Gastrocnemius medialis (tissue), 4 donors: ENCODE measurements at regions not wholly inside any gene's neighbourhood (a gene's known extent, or its start where the extent isn't known, plus 50 kb on each side); places are given as distances from the start of the nearest gene placed in this dataset.

Experiments
- ATAC-seq, 2 donors: fragments of 150-250 bp; one replicate each; pipeline ENCODE4 v1.9.1; 2016
- DNase-seq, 2 donors: peaks; one replicate each; pipeline ENCODE4 v3.0.0-alpha.2; 2019
- H3K27ac ChIP-seq, 4 donors: fragments of 200-600 bp; sonication (generic); 1 replicate in 1 of 4; 2 replicates in 3 of 4; pipeline ENCODE4 v1.5.1; 2016 to 2018; ENCODE audit warnings: mild to moderate bottlenecking in 2 of 4, moderate library complexity in 1 of 4
- H3K27me3 ChIP-seq, 3 donors: fragments of 200-600 bp; sonication (generic) in 2 of 3; 1 replicate in 1 of 3; 2 replicates in 2 of 3; pipeline versions ENCODE4 v1.5.1 to v1.6.0; 2016 to 2019; ENCODE audit warnings: mild to moderate bottlenecking in 1 of 3, moderate library complexity in 1 of 3
- H3K36me3 ChIP-seq, 2 donors: fragments of 200-600 bp; sonication (generic) in 1 of 2; one replicate each; pipeline ENCODE4 v1.5.1; 2017 to 2018
- H3K4me1 ChIP-seq, 2 donors: fragments of 200-600 bp; sonication (generic) in 1 of 2; one replicate each; pipeline ENCODE4 v1.5.1; 2016 to 2017; ENCODE audit warnings: mild to moderate bottlenecking in 2 of 2
- H3K4me3 ChIP-seq, 4 donors: fragments of 200-600 bp; sonication (generic) in 3 of 4; 1 replicate in 1 of 4; 2 replicates in 3 of 4; pipeline ENCODE4 v1.5.1; 2016 to 2019; ENCODE audit warnings: mild to moderate bottlenecking in 2 of 4
- H3K9me3 ChIP-seq, 3 donors: fragments of 200-600 bp; sonication (generic) in 2 of 3; 1 replicate in 1 of 3; 2 replicates in 2 of 3; pipeline ENCODE4 v1.5.1; 2016 to 2019
- POLR2A ChIP-seq, 2 donors: fragments of 450-650 bp; IDR thresholded peaks; one replicate each; pipeline ENCODE4 v1.6.1; 2017; ENCODE audit warnings: antibody characterized with exemption in 2 of 2, mild to moderate bottlenecking in 2 of 2, moderate library complexity in 2 of 2
- in situ Hi-C, 4 donors: fragments of 200-750 bp; cut with MboI; loops; one replicate each; pipeline versions ENCODE4 v1.15.0 to v1.8.0; 2017; ENCODE audit warnings: low sequenced_read_pairs in 4 of 4
- intact Hi-C: fragments of 100-400 bp; cut with DNase I; formaldehyde crosslinking; loops from one replicate; pipeline ENCODE4 v1.15.1; 2023; ENCODE audit warnings: low total_unique reads
- TF ChIP-seq, protein P1 (sequence below), 5 experiments: fragments of 450-650 bp in 3 of 5; fragments of 200-600 bp in 2 of 5; sonication (generic) in 2 of 5; IDR thresholded peaks in 4 of 5; conservative IDR thresholded peaks in 1 of 5; 1 replicate in 4 of 5; 2 replicates in 1 of 5; pipeline ENCODE4 v1.5.1; 2016 to 2019; ENCODE audit warnings: antibody characterized with exemption in 5 of 5, mild to moderate bottlenecking in 3 of 5, moderate library complexity in 3 of 5

- in situ Hi-C loops (loop anchor here in 1 of 4 donors (10.0 kb wide), 1 partner anchor 45 kb away; no protein-coding TSS in a partner anchor), intact Hi-C loops (no loop called here)
- no peaks in the 10 kb centered on the region for H3K9me3 ChIP-seq
- no peak overlapping the region for H3K27ac ChIP-seq
- H3K27me3 ChIP-seq: peaks cover 0 to 11% (median 7%) of the 10 kb centered on the region in 3 donors
- no peak overlapping the region for H3K4me3 ChIP-seq
- TF ChIP-seq, protein P1, sequence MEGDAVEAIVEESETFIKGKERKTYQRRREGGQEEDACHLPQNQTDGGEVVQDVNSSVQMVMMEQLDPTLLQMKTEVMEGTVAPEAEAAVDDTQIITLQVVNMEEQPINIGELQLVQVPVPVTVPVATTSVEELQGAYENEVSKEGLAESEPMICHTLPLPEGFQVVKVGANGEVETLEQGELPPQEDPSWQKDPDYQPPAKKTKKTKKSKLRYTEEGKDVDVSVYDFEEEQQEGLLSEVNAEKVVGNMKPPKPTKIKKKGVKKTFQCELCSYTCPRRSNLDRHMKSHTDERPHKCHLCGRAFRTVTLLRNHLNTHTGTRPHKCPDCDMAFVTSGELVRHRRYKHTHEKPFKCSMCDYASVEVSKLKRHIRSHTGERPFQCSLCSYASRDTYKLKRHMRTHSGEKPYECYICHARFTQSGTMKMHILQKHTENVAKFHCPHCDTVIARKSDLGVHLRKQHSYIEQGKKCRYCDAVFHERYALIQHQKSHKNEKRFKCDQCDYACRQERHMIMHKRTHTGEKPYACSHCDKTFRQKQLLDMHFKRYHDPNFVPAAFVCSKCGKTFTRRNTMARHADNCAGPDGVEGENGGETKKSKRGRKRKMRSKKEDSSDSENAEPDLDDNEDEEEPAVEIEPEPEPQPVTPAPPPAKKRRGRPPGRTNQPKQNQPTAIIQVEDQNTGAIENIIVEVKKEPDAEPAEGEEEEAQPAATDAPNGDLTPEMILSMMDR (IDR thresholded peaks at IDR 0.05 in 4 of 5, conservative IDR thresholded peaks at IDR 0.05 in 1 of 5): no peak
- TF ChIP-seq POLR2A (IDR thresholded peaks at IDR 0.05): no peak
- H3K4me1 ChIP-seq: no peaks in the 10 kb centered on the region
- no peak for ATAC-seq
- H3K36me3 ChIP-seq: no peaks in the 10 kb centered on the region
- DNase-seq: no peak
Observed at GRCh38 chr22:23370251-23370650, 189.9 kb downstream of the BCR start.

DNA sequence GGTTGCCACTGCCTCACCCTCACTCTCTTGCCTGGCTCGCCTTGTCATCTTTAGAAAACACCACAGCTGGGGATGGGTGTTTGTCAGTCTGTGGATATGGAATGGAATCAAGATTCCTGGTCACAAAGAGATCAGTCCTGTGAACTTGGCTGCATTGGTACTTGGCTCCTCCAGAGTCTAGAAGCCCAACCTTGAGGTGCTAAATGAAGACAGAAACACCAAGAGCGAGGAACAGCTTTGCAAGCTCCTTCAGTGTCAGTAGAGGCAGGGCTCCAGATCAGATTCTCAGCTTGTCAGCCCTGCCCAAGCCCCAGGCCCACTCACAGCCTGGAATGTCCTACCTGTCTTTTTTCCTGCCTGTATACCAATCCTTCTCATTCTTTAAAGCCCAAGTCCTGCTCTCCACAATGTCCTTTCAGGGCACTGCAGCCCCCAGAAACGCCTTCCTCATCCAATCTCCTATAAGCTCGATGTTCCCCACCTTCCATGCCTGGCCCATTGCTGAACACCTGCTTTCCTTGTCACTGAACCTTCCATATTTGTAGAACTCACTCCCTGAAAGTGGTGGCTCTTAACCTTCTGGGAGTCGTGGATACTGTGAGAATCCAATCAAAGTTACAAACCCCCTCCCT is 188.9 kb downstream of the BCR start:
- no peaks in the 10 kb centered on the region for H3K36me3 ChIP-seq
- H3K27me3 ChIP-seq: peaks cover 0 to 11% (median 7%) of the 10 kb centered on the region in 3 donors
- intact Hi-C loops (no loop called here), in situ Hi-C loops (no loop called here)
- no peaks in the 10 kb centered on the region for H3K4me1 ChIP-seq
- no peak for TF ChIP-seq POLR2A (IDR thresholded peaks at IDR 0.05)
- TF ChIP-seq, protein P1 (IDR thresholded peaks at IDR 0.05 in 4 of 5, conservative IDR thresholded peaks at IDR 0.05 in 1 of 5): no peak
- no peak overlapping the region for H3K4me3 ChIP-seq
- no peak overlapping the region for H3K27ac ChIP-seq
- DNase-seq: no peak
- H3K9me3 ChIP-seq: no peaks in the 10 kb centered on the region
- no peak for ATAC-seq
